ENCODE measurements at regions not wholly inside any gene's neighbourhood (a gene's known extent, or its start where the extent isn't known, plus 50 kb on each side); places are given as distances from the start of the nearest gene placed in this dataset.
"Not testable (repeated sequence)": the region's sequence is repeated elsewhere in the genome, so short reads cannot be mapped to it uniquely, and the experiment has no call there.

GRCh38 chr6:3919849-3920248, 70.7 kb downstream of the FAM50B start:
- no peak overlapping the region for H3K27ac ChIP-seq
- H4K20me1 ChIP-seq = no peaks in the 10 kb centered on the region
- H3K4me1 ChIP-seq = peaks cover 12% of the 10 kb centered on the region
- H3K9ac ChIP-seq = no peak overlapping the region
- no peak for TF ChIP-seq Cebpa-rat (IDR thresholded peaks at IDR 0.05)
- H3K4me3 ChIP-seq = no peak overlapping the region
- H3K27me3 ChIP-seq = no peaks in the 10 kb centered on the region
- H3K4me2 ChIP-seq = no peak overlapping the region
- H3K36me3 ChIP-seq = no peaks in the 10 kb centered on the region
- H3K9me3 ChIP-seq = peaks cover 14% of the 10 kb centered on the region

- Histone ChIP-seq H3K4me3 (no peak overlapping the region), H4K20me1 (no peaks in the 10 kb centered on the region), H3K9ac (no peak overlapping the region), H3K4me2 (no peak overlapping the region), H3K4me1 (peaks cover 7% of the 10 kb centered on the region), H3K27me3 (no peaks in the 10 kb centered on the region), H3K27ac (no peak overlapping the region), H3K36me3 (no peaks in the 10 kb centered on the region), H3K9me3 (peaks cover 14% of the 10 kb centered on the region)
- no peak for TF ChIP-seq Cebpa-rat (IDR thresholded peaks at IDR 0.05)
Measured at GRCh38 chr6:3920321-3920720, 71.1 kb downstream of the FAM50B start.

GRCh38 chr6:3921663-3922062, 72.5 kb downstream of the FAM50B start:
- Histone ChIP-seq H3K9me3 (peaks cover 14% of the 10 kb centered on the region), H3K4me2 (no peak overlapping the region), H3K9ac (no peak overlapping the region), H3K4me1 (peaks cover 5% of the 10 kb centered on the region; the same call in 1 of the 2 replicates), H4K20me1 (no peaks in the 10 kb centered on the region), H3K27ac (no peak overlapping the region), H3K4me3 (no peak overlapping the region), H3K27me3 (no peaks in the 10 kb centered on the region), H3K36me3 (no peaks in the 10 kb centered on the region)
- no peak for TF ChIP-seq Cebpa-rat (IDR thresholded peaks at IDR 0.05)

GRCh38 chr6:3922619-3923018, 73.4 kb downstream of the FAM50B start:
- not testable (repeated sequence) for H3K27me3 ChIP-seq, H3K9me3 ChIP-seq, H4K20me1 ChIP-seq, H3K36me3 ChIP-seq, H3K4me1 ChIP-seq, H3K4me3 ChIP-seq, H3K9ac ChIP-seq, H3K27ac ChIP-seq, H3K4me2 ChIP-seq

- not testable (repeated sequence) for H3K9ac ChIP-seq, H3K27me3 ChIP-seq, H3K4me2 ChIP-seq, H3K9me3 ChIP-seq, H4K20me1 ChIP-seq, H3K36me3 ChIP-seq, H3K27ac ChIP-seq, H3K4me1 ChIP-seq, H3K4me3 ChIP-seq
Measured at GRCh38 chr6:3925223-3926149, 76.3 kb downstream of the FAM50B start.

GRCh38 chr6:3926150-3926482, 76.9 kb downstream of the FAM50B start:
- no peak overlapping the region for H3K4me2 ChIP-seq
- H3K36me3 ChIP-seq = no peaks in the 10 kb centered on the region
- no peaks in the 10 kb centered on the region for H4K20me1 ChIP-seq
- no peak overlapping the region for H3K4me3 ChIP-seq
- no peak for TF ChIP-seq Cebpa-rat (IDR thresholded peaks at IDR 0.05)
- H3K9me3 ChIP-seq = no peaks in the 10 kb centered on the region
- H3K9ac ChIP-seq = no peak overlapping the region
- no peak overlapping the region for H3K27ac ChIP-seq
- H3K4me1 ChIP-seq = 0 out of 2 replicates have a peak, but pooled peaks cover 4% of the 10 kb centered on the region
- no peaks in the 10 kb centered on the region for H3K27me3 ChIP-seq

- Histone ChIP-seq H3K9ac (no peak overlapping the region), H3K4me1 (0 out of 2 replicates have a peak, but pooled peaks cover 4% of the 10 kb centered on the region), H3K36me3 (no peaks in the 10 kb centered on the region), H4K20me1 (no peaks in the 10 kb centered on the region), H3K27ac (no peak overlapping the region), H3K4me3 (no peak overlapping the region), H3K9me3 (no peaks in the 10 kb centered on the region), H3K4me2 (peak overlapping the region; percentile 26; the same call in 1 of the 2 replicates), H3K27me3 (no peaks in the 10 kb centered on the region)
- no peak for TF ChIP-seq Cebpa-rat (IDR thresholded peaks at IDR 0.05)
Measured at GRCh38 chr6:3928111-3928510, 78.9 kb downstream of the FAM50B start.

GRCh38 chr6:3929281-3929798, 80.2 kb downstream of the FAM50B start:
- no peaks in the 10 kb centered on the region for H3K36me3 ChIP-seq
- H3K9me3 ChIP-seq = no peaks in the 10 kb centered on the region
- H3K4me1 ChIP-seq = 0 out of 2 replicates have a peak, but pooled peaks cover 4% of the 10 kb centered on the region
- no peak overlapping the region for H3K27ac ChIP-seq
- no peak for TF ChIP-seq Cebpa-rat (IDR thresholded peaks at IDR 0.05)
- no peak overlapping the region for H3K4me3 ChIP-seq
- no peak overlapping the region for H3K9ac ChIP-seq
- no peaks in the 10 kb centered on the region for H4K20me1 ChIP-seq
- H3K27me3 ChIP-seq = no peaks in the 10 kb centered on the region
- H3K4me2 ChIP-seq = no peak overlapping the region

GRCh38 chr6:3937438-3937837, 88.3 kb downstream of the FAM50B start:
- Histone ChIP-seq H3K4me3 (no peak overlapping the region), H3K27ac (no peak overlapping the region), H3K9ac (no peak overlapping the region), H3K4me1 (no peaks in the 10 kb centered on the region), H4K20me1 (no peaks in the 10 kb centered on the region), H3K9me3 (no peaks in the 10 kb centered on the region), H3K27me3 (no peaks in the 10 kb centered on the region), H3K4me2 (no peak overlapping the region), H3K36me3 (no peaks in the 10 kb centered on the region)
- TF ChIP-seq Cebpa-rat (IDR thresholded peaks at IDR 0.05) = no peak

- no peak overlapping the region for H3K4me3 ChIP-seq
- H3K27ac ChIP-seq = no peak overlapping the region
- no peaks in the 10 kb centered on the region for H3K9me3 ChIP-seq
- H3K36me3 ChIP-seq = no peaks in the 10 kb centered on the region
- H3K27me3 ChIP-seq = no peaks in the 10 kb centered on the region
- H4K20me1 ChIP-seq = no peaks in the 10 kb centered on the region
- no peak overlapping the region for H3K4me2 ChIP-seq
- H3K4me1 ChIP-seq = no peaks in the 10 kb centered on the region
- no peak overlapping the region for H3K9ac ChIP-seq
- TF ChIP-seq Cebpa-rat (IDR thresholded peaks at IDR 0.05) = no peak
Measured at GRCh38 chr6:3938715-3939367, 89.7 kb downstream of the FAM50B start.

All from BLaER1 (cell line).